GM18858 (cell line): ENCODE measurements at regions not wholly inside any gene's neighbourhood (a gene's known extent, or its start where the extent isn't known, plus 50 kb on each side); places are given as distances from the start of the nearest gene placed in this dataset.

ENCODE experiments used
- ATAC-seq: cut with Tn5 transposase; IDR thresholded peaks from one replicate; pipeline ENCODE4 v1.9.1; 2021; ENCODE audit not compliant: unreplicated experiment

GRCh38 chr11:8823174-8823742 lies 87.7 kb upstream of the AKIP1 start:
- no peak for ATAC-seq

- ATAC-seq = no peak
Observed at GRCh38 chr11:8826139-8826786, 84.7 kb upstream of the AKIP1 start.

DNA sequence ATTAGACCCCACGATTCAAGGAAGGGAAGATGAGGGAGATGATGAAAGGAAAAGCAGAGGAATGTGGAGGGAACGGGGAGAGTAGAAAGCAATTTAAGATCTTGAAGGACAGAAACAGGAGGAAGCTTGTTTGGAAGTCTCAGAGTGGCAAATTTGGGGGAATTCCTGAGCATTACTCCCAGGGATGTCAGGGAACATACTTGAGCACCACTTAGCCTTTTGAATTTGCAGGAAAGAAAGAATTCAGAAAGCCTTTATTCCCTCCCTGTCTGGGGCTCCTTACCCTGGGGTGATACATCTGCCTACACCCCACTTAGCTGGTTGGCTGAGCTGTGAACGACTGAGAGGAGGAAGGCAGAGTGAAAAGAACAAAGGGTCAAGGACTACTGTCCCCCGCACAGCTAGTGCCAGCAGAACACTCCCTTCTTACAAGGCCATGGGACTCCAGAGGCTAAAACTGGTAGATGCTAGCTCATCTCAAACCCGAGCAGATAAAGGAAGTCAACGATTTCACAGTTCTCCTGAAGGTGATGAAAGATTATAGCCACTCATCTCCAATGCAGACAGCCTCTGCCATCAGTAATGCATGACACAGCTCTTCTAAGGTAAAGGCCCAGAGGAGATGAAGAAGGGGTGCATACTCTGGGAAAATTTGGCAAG lies 84.0 kb upstream of the AKIP1 start:
- ATAC-seq = no peak

DNA sequence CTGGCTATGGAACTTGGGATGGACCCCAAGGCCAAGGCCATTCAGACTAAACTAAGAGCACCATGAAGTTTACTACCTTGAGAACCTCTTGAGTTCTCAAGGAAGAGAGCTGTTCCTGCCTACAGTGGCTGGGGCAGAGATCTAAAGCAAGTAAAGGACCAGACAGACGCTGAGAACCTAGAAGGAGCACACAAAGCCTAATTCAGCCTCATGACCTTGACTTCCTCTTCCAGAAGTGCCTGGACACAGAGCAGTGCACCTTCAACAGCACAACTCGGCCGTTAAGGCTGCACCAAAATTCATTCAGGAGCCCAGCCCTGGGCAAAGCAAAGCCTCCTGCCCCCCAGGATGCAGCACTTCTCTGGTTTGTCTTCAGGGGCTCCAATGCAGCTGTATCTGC lies 82.9 kb upstream of the AKIP1 start:
- ATAC-seq = no peak

DNA sequence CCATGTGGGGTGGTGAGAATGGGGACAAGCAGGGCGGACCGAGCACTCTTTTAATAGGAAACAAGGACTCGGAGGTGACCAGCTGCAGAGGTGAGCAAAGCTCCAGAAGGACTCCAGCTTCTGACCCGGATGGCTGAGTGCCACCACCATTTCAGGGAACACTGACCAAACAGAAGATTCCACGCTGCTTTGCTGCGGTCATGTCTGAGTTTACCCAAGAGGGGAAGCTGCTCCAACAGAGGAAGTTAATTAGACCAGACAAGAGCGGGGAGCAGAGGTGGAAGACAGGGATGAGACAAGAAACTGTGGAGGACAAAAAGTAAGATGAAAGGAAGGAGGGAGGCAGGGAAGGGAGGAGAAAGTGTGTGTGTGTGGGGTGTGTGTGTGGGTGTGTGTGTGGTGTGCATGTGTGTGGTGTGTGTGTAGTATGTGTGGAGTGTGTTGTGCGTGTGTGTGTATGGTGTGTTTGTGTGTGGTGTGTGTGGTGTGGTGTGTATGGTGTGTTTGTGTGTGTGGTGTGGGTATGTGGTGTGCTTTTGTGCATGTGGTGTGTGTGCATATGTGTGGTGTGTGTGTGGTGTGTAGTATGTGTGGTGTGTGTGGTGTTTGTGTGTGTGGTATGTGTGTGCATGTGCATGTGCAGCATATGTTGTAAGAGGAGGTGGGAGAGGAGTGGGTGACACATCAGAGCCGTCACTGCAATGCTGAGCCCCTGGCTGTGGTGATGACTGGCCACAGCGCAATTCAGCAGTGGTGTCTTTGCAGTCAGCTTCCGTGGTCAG lies 82.2 kb upstream of the AKIP1 start:
- ATAC-seq = no peak

DNA sequence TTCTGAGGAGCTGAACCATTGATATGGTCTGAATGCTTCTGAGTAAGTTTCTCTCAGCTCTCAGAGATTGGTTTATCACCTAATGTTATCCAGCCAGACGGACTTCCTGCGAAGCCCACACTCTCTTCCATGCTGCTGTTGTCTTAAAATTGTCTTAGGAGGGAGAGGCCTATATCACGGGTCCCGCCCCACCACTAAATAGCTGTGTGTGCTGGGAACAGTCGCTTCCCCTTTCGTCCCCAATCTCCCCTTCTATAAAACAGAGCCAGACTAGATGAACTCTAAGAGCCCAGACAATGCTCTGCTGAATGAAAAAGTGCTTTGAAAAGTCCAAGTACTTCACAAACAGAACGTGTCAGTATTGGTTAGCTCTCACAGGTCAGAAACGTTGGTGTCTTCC lies 81.4 kb upstream of the AKIP1 start:
- ATAC-seq = no peak

- ATAC-seq = no peak
Observed at GRCh38 chr11:8830641-8831040, 80.3 kb upstream of the AKIP1 start.

GRCh38 chr11:8831861-8832260 lies 79.1 kb upstream of the AKIP1 start:
- no peak for ATAC-seq

GRCh38 chr11:8832571-8833260 lies 78.3 kb upstream of the AKIP1 start:
- ATAC-seq = peak; percentile 94

GRCh38 chr11:8833568-8834315 lies 77.2 kb upstream of the AKIP1 start:
- ATAC-seq = no peak

DNA sequence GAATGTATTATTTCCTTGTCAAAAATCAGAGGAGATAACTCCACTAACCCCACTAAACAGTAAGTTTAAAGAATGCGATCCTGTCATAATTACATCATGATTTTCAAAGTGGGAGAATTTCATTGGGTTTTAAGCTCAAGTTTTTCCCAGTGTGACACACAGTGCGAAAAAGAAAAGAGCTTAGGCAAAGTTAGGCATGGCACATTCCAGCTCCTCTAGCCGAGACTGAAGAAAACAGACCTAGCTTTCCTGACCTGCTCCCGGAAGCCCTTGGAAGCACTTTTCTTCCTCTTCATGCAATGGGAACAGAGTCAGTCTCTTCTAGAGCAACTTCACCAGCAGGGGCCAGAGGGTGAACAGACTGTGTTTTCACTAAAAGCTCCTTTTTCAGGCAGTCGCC lies 76.6 kb upstream of the AKIP1 start:
- no peak for ATAC-seq

DNA sequence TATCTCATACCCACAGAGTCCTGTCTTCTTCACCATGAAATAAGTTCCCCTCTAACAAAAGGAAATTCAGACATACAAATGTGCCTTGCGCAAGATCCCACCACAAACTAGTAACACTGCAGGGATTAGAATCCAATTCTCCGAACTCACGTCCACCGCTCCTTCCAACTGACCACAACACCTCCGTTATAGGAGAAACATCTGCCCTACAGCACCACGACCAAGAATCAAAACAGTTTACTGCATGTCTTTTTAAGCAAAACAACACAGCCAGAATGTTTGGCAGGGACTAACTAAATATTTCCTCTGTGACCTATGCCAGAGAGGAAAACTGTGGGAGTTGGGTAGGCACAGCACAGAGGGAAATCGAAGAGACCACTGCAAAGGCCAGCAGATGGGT lies 72.7 kb upstream of the AKIP1 start:
- ATAC-seq = no peak

DNA sequence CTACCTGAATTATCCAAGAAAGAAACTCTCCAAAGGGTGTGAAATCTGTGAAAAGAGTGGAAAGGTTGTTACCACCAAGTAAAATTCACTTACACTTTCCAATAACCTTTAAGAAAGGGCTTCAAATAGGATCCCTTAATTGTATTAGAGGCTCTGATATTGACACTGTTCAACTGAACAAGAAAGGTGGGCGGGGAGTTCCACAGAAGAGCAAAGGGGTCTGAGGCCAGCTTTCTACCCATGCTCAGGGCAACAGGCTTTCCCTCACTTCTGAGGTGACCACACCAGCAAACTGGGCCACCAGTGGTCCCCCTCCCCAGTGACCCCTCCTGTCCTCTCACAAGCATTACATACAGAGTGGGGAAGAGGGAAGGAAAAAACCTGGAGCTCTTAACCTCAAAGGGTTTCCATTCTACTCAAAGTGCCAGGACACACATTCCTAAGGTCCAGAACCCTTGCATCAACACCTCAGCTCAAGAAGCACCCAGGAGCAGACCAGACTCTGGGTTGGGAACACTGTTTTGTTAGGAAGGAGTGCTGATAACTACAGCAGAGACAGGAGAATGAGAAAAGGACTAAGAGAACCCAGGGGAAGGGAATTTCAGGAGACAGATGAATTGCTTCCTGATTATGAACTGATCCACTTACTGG lies 71.6 kb upstream of the AKIP1 start:
- no peak for ATAC-seq

- no peak for ATAC-seq
Observed at GRCh38 chr11:8839957-8840945, 70.7 kb upstream of the AKIP1 start.

DNA sequence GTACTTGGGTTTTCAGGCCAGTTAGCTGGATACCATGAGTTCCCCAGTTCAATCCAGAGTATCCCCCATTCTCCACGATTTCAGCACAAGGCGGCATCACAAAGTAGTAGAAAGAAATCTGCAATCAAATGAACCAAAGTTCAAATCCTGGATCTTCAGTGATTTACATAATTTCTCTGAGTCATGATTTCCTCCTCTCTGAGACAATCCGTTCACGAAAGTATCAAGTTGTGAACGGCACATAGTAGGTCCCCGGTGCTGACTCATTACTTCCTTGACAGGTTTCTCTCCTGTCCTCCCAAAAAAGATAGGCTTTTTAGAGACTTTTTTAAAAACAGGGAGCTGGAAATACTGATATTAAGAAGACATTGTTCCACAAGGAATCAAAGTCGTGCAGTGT lies 69.1 kb upstream of the AKIP1 start:
- ATAC-seq = no peak

GRCh38 chr11:8858808-8859207 lies 52.2 kb upstream of the AKIP1 start:
- ATAC-seq = no peak
